Gastroesophageal sphincter (tissue), 3 donors: ENCODE measurements at regions not wholly inside any gene's neighbourhood (a gene's known extent, or its start where the extent isn't known, plus 50 kb on each side); places are given as distances from the start of the nearest gene placed in this dataset.

ENCODE experiments used
- POLR2A ChIP-seq, 2 donors: fragments of 450-650 bp; IDR thresholded peaks; one replicate each; pipeline ENCODE4 v1.6.1; 2017; ENCODE audit warnings: antibody characterized with exemption in 2 of 2, mild to moderate bottlenecking in 2 of 2, moderate library complexity in 1 of 2
- TF ChIP-seq, protein P1 (sequence below), 4 experiments: fragments of 200-600 bp in 2 of 4; fragments of 450-650 bp in 2 of 4; sonication (generic) in 1 of 4; IDR thresholded peaks; one replicate each; pipeline ENCODE4 v1.5.1; 2017 to 2019; ENCODE audit warnings: antibody characterized with exemption in 4 of 4, mild to moderate bottlenecking in 2 of 4, moderate library complexity in 2 of 4

DNA sequence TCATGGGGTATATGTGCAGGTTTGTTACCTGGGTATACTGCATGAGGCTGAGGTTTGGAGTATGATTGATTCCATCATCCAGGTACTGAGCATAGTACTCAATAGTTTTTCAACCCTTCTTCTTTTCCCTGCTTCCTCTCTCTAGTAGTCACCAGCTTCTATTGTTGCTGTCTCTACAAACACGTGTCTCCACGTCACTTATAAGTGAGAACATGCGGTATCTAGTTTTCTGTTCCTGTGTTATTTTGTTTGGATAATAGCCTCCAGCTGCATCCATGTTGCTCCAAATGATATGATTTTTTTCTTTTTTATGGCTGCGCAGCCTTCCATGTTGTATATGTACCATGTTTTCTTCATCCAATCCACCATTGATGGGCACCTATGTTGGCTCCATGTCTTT lies 214.8 kb upstream of the TFPI start:
- TF ChIP-seq, protein P1, sequence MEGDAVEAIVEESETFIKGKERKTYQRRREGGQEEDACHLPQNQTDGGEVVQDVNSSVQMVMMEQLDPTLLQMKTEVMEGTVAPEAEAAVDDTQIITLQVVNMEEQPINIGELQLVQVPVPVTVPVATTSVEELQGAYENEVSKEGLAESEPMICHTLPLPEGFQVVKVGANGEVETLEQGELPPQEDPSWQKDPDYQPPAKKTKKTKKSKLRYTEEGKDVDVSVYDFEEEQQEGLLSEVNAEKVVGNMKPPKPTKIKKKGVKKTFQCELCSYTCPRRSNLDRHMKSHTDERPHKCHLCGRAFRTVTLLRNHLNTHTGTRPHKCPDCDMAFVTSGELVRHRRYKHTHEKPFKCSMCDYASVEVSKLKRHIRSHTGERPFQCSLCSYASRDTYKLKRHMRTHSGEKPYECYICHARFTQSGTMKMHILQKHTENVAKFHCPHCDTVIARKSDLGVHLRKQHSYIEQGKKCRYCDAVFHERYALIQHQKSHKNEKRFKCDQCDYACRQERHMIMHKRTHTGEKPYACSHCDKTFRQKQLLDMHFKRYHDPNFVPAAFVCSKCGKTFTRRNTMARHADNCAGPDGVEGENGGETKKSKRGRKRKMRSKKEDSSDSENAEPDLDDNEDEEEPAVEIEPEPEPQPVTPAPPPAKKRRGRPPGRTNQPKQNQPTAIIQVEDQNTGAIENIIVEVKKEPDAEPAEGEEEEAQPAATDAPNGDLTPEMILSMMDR (IDR thresholded peaks at IDR 0.05), result no peak
- TF ChIP-seq POLR2A (IDR thresholded peaks at IDR 0.05), result no peak
